Testis (tissue), 2 donors: ENCODE measurements at regions not wholly inside any gene's neighbourhood (a gene's known extent, or its start where the extent isn't known, plus 50 kb on each side); places are given as distances from the start of the nearest gene placed in this dataset.

ENCODE experiments used
- POLR2A ChIP-seq: fragments of 450-650 bp; IDR thresholded peaks from one replicate; pipeline ENCODE4 v1.6.1; 2017; ENCODE audit warnings: antibody characterized with exemption, mild to moderate bottlenecking, moderate library complexity
- TF ChIP-seq, protein P1 (sequence below), 3 experiments: fragments of 450-650 bp in 2 of 3; fragments of 200-600 bp in 1 of 3; sonication (generic) in 1 of 3; IDR thresholded peaks; one replicate each; pipeline ENCODE4 v1.5.1; 2016 to 2019; ENCODE audit warnings: antibody characterized with exemption in 3 of 3, mild to moderate bottlenecking in 2 of 3, moderate library complexity in 1 of 3

DNA sequence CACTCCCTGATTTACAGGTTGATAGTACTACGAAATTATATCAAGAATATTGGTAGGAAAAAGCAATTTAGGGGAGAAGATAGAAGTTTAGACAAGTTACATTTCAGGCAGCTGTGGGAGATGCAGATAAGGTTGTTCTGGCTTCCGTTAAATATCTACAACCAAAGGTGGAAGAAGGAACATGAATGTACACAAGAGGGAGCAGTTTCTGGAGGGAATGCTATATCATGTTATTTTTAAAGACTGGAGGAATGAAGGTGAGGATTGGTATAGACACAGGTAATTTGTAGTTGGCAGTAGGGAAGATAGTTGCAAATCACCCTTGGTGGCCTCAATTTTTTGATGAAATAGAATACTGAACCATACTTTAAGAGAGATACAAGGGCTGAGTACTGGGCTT lies 187.3 kb upstream of the NMUR2 start:
- TF ChIP-seq, protein P1, sequence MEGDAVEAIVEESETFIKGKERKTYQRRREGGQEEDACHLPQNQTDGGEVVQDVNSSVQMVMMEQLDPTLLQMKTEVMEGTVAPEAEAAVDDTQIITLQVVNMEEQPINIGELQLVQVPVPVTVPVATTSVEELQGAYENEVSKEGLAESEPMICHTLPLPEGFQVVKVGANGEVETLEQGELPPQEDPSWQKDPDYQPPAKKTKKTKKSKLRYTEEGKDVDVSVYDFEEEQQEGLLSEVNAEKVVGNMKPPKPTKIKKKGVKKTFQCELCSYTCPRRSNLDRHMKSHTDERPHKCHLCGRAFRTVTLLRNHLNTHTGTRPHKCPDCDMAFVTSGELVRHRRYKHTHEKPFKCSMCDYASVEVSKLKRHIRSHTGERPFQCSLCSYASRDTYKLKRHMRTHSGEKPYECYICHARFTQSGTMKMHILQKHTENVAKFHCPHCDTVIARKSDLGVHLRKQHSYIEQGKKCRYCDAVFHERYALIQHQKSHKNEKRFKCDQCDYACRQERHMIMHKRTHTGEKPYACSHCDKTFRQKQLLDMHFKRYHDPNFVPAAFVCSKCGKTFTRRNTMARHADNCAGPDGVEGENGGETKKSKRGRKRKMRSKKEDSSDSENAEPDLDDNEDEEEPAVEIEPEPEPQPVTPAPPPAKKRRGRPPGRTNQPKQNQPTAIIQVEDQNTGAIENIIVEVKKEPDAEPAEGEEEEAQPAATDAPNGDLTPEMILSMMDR (IDR thresholded peaks at IDR 0.05): no peak
- TF ChIP-seq POLR2A: no peak
